ENCODE measurements at regions not wholly inside any gene's neighbourhood (a gene's known extent, or its start where the extent isn't known, plus 50 kb on each side); places are given as distances from the start of the nearest gene placed in this dataset.

DNA sequence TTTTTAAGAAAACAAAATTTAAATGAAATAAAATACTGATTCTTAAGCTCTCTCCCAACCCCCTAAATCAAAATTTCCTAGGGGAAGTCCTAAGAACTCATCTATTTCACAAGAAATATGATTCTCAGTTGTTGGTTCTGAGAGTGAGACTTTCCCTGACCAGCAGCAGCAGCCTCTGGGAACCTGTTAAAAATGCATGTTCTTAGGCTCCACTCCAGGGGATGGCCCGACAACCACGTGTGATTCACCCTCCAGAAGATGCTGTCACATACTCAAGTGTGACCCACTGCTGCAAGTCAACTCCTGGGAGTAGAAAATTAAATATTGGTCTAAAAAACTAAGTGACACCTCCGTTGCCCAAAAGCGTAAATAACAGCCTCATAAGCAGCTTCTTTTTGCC is 343.2 kb upstream of the NR2F2 start:
- TF ChIP-seq, protein P1, sequence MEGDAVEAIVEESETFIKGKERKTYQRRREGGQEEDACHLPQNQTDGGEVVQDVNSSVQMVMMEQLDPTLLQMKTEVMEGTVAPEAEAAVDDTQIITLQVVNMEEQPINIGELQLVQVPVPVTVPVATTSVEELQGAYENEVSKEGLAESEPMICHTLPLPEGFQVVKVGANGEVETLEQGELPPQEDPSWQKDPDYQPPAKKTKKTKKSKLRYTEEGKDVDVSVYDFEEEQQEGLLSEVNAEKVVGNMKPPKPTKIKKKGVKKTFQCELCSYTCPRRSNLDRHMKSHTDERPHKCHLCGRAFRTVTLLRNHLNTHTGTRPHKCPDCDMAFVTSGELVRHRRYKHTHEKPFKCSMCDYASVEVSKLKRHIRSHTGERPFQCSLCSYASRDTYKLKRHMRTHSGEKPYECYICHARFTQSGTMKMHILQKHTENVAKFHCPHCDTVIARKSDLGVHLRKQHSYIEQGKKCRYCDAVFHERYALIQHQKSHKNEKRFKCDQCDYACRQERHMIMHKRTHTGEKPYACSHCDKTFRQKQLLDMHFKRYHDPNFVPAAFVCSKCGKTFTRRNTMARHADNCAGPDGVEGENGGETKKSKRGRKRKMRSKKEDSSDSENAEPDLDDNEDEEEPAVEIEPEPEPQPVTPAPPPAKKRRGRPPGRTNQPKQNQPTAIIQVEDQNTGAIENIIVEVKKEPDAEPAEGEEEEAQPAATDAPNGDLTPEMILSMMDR (IDR thresholded peaks at IDR 0.05), result no peak
- no peak for TF ChIP-seq POLR2A (IDR thresholded peaks at IDR 0.05)

All from suprapubic skin (tissue), 3 donors.